Tibial artery (tissue), 4 donors: ENCODE measurements at regions not wholly inside any gene's neighbourhood (a gene's known extent, or its start where the extent isn't known, plus 50 kb on each side); places are given as distances from the start of the nearest gene placed in this dataset.

Experiments used
- DNase-seq, 2 donors: peaks; one replicate each; pipeline ENCODE4 v3.0.0-alpha.2; 2019
- H3K27ac ChIP-seq, 2 donors: fragments of 200-600 bp; sonication (generic) in 1 of 2; 1 replicate in 1 of 2; 2 replicates in 1 of 2; pipeline ENCODE4 v1.5.1; 2018 to 2019; ENCODE audit warnings: mild to moderate bottlenecking in 1 of 2
- H3K27me3 ChIP-seq, 2 donors: fragments of 200-600 bp; sonication (generic) in 1 of 2; one replicate each; pipeline versions ENCODE4 v1.5.1 to v1.6.0; 2016 to 2019
- H3K36me3 ChIP-seq, 3 donors: fragments of 200-600 bp; sonication (generic) in 2 of 3; one replicate each; pipeline ENCODE4 v1.5.1; 2016 to 2019; ENCODE audit warnings: mild to moderate bottlenecking in 2 of 3
- H3K4me1 ChIP-seq, 4 donors: fragments of 200-600 bp; sonication (generic) in 2 of 4; 1 replicate in 3 of 4; 2 replicates in 1 of 4; pipeline ENCODE4 v1.5.1; 2016 to 2019
- H3K4me3 ChIP-seq, 2 donors: fragments of 200-600 bp; sonication (generic) in 1 of 2; 1 replicate in 1 of 2; 2 replicates in 1 of 2; pipeline ENCODE4 v1.5.1; 2018 to 2019; ENCODE audit warnings: mild to moderate bottlenecking in 2 of 2
- H3K9me3 ChIP-seq, 3 donors: fragments of 200-600 bp; sonication (generic) in 1 of 3; one replicate each; pipeline ENCODE4 v1.5.1; 2016 to 2019
- CTCF ChIP-seq, 2 experiments: fragments of 200-600 bp in 1 of 2; fragments of 450-650 bp in 1 of 2; IDR thresholded peaks; one replicate each; pipeline ENCODE4 v1.5.1; 2017 to 2019; ENCODE audit warnings: antibody characterized with exemption in 2 of 2, mild to moderate bottlenecking in 1 of 2, moderate library complexity in 1 of 2
- intact Hi-C: fragments of 100-400 bp; cut with DNase I; formaldehyde crosslinking; loops from one replicate; pipeline ENCODE4 v1.15.0; 2023; ENCODE audit warnings: low total_unique reads

GRCh38 chrY:13149148-13149547 is 244.5 kb downstream of the DDX3Y start:
- Histone ChIP-seq H3K4me1 (no peaks in the 10 kb centered on the region), H3K27ac (no peak overlapping the region), H3K36me3 (no peaks in the 10 kb centered on the region), H3K4me3 (peak overlapping the region in 1 of 2 donors; percentile 18), H3K9me3 (no peaks in the 10 kb centered on the region), H3K27me3 (no peaks in the 10 kb centered on the region)
- intact Hi-C loops = no loop called here
- TF ChIP-seq CTCF (IDR thresholded peaks at IDR 0.05) = no peak
- no peak for DNase-seq

GRCh38 chrY:13167698-13168097 is 263.0 kb downstream of the DDX3Y start:
- Histone ChIP-seq H3K27ac (no peak overlapping the region), H3K36me3 (no peaks in the 10 kb centered on the region), H3K4me1 (no peaks in the 10 kb centered on the region), H3K27me3 (no peaks in the 10 kb centered on the region), H3K4me3 (no peak overlapping the region), H3K9me3 (no peaks in the 10 kb centered on the region)
- intact Hi-C loops = no loop called here
- no peak for TF ChIP-seq CTCF (IDR thresholded peaks at IDR 0.05)
- DNase-seq = no peak

- no peaks in the 10 kb centered on the region for H3K9me3 ChIP-seq
- H3K27ac ChIP-seq = no peak overlapping the region
- intact Hi-C loops = no loop called here
- TF ChIP-seq CTCF (IDR thresholded peaks at IDR 0.05) = no peak
- H3K27me3 ChIP-seq = no peaks in the 10 kb centered on the region
- no peak overlapping the region for H3K4me3 ChIP-seq
- no peaks in the 10 kb centered on the region for H3K36me3 ChIP-seq
- no peak for DNase-seq
- no peaks in the 10 kb centered on the region for H3K4me1 ChIP-seq
Observed at GRCh38 chrY:13168257-13168656, 263.6 kb downstream of the DDX3Y start.
